ENCODE measurements at regions not wholly inside any gene's neighbourhood (a gene's known extent, or its start where the extent isn't known, plus 50 kb on each side); places are given as distances from the start of the nearest gene placed in this dataset.

GRCh38 chr3:67241084-67241483, 243.0 kb downstream of the KBTBD8 start (continued):
- no peak for TF ChIP-seq BACH1 (IDR thresholded peaks at IDR 0.05; ENCODE audit: low read length)

GRCh38 chr3:67244130-67244529, 246.0 kb downstream of the KBTBD8 start:
- Histone ChIP-seq H3K18ac (ENCODE audit: extremely low read depth, low read length) (no peak overlapping the region), H2BK15ac (ENCODE audit: low read length) (no peak overlapping the region), H3K4ac (replicated peaks; ENCODE audit: insufficient read length, low read depth, low read length) (no peak overlapping the region), H3K27me3 (replicated peaks in 1 of 4; ENCODE audit: control insufficient read depth in 3 of 4, extremely low read depth in 1 of 4, insufficient read depth in 3 of 4, low read length in 3 of 4) (no peaks in the 10 kb centered on the region), H4K8ac (ENCODE audit: extremely low read depth, insufficient read depth, low read length) (no peak overlapping the region), H3K79me1 (ENCODE audit: low read depth, low read length) (no peaks in the 10 kb centered on the region), H3K4me1 (replicated peaks in 1 of 4; ENCODE audit: control insufficient read depth in 3 of 4, insufficient read depth in 4 of 4, low read length in 3 of 4) (peaks cover 0 to 4% (median 1%) of the 10 kb centered on the region in 4 experiments; a peak in 2 of 7 replicates), H2AFZ (ENCODE audit: low read length) (no peak overlapping the region), H4K5ac (ENCODE audit: insufficient read length, low read depth, low read length) (no peak overlapping the region), H3K36me3 (ENCODE audit: control insufficient read depth in 2 of 4, insufficient read depth in 4 of 4, low read length in 3 of 4) (no peaks in the 10 kb centered on the region), H4K91ac (replicated peaks; ENCODE audit: insufficient read length, low read length) (no peak overlapping the region), H3K9ac (replicated peaks in 1 of 4; ENCODE audit: extremely low read depth in 1 of 4, low read depth in 3 of 4, low read length in 3 of 4) (no peak overlapping the region), H2BK120ac (replicated peaks; ENCODE audit: low read depth, low read length) (no peak overlapping the region), H2AK5ac (ENCODE audit: low read depth, low read length) (no peak overlapping the region), H3K27ac (ENCODE audit: low read depth, low read length) (no peak overlapping the region), H2BK20ac (ENCODE audit: low read length) (no peak overlapping the region), H3K14ac (ENCODE audit: insufficient read length) (no peak overlapping the region), H3K4me2 (ENCODE audit: insufficient read depth in 1 of 2, low read depth in 2 of 2, low read length in 2 of 2) (no peak overlapping the region), H3K9me3 (ENCODE audit: insufficient read depth in 2 of 2, low read depth in 1 of 2, low read length in 1 of 2) (no peaks in the 10 kb centered on the region), H3K4me3 (ENCODE audit: extremely low read depth in 1 of 4, insufficient read depth in 2 of 4, low read depth in 3 of 4, low read length in 4 of 4) (no peak overlapping the region), H2BK5ac (ENCODE audit: low read depth, low read length) (no peak overlapping the region), H3K23ac (ENCODE audit: insufficient read length) (no peak overlapping the region), H3K23me2 (ENCODE audit: low read depth, low read length) (no peaks in the 10 kb centered on the region), H3K56ac (replicated peaks; ENCODE audit: insufficient read length, low read depth, low read length) (no peak overlapping the region), H4K20me1 (replicated peaks in 1 of 2; ENCODE audit: control insufficient read depth in 1 of 2, insufficient read depth in 2 of 2, low read length in 2 of 2) (no peaks in the 10 kb centered on the region), H2BK12ac (ENCODE audit: low read depth, low read length) (no peak overlapping the region), H3K79me2 (ENCODE audit: control insufficient read depth in 1 of 2, insufficient read depth in 2 of 2, low read length in 2 of 2) (no peaks in the 10 kb centered on the region)
- ChIA-PET CTCF (ENCODE audit: partially characterized antibody) (interaction anchor here (0.5 to 1.8 kb wide), 5 partner anchors 10 to 134 kb away, joined by 3 to 7 read pairs (median 4); no protein-coding TSS in a partner anchor), POLR2A (ENCODE audit: partially characterized antibody) (no interaction called here)
- WGBS, 2 experiments (ENCODE audit: extremely low coverage in 1 of 2, insufficient coverage in 1 of 2, insufficient read length in 1 of 2, insufficient replicate concordance in 2 of 2, low coverage in 1 of 2, low lambda C conversion rate in 2 of 2, missing lambda C conversion rate in 1 of 2): 88% methylated on average over 2 of the region's 2 CpGs; no CpG with 5 or more reads in 1 of the 2 experiments
- DNase-seq (ENCODE audit: low read depth in 1 of 2, low spot score in 2 of 2) (no peak), FAIRE-seq (no peak)
- TF ChIP-seq SRF (IDR thresholded peaks at IDR 0.05; ENCODE audit: low read depth, low read length) (no peak), MAX (IDR thresholded peaks at IDR 0.05) (no peak), SIN3A (conservative IDR thresholded peaks at IDR 0.05 in 1 of 2, IDR thresholded peaks at IDR 0.05 in 1 of 2; ENCODE audit: low read depth in 1 of 2, low read length in 2 of 2) (no peak), EZH2 (IDR thresholded peaks at IDR 0.05; ENCODE audit: low read depth, low read length, severe bottlenecking) (no peak), ASH2L (IDR thresholded peaks at IDR 0.05; ENCODE audit: low read length) (no peak), EP300 (IDR thresholded peaks at IDR 0.05; ENCODE audit: borderline replicate concordance in 1 of 2, low read depth in 2 of 2, low read length in 2 of 2) (no peak), ZNF274 (IDR thresholded peaks at IDR 0.05; ENCODE audit: borderline replicate concordance, extremely low read depth, low read length) (no peak)

All from H1 (cell line).